OCI-LY7 (cell line): ENCODE measurements at regions not wholly inside any gene's neighbourhood (a gene's known extent, or its start where the extent isn't known, plus 50 kb on each side); places are given as distances from the start of the nearest gene placed in this dataset.

Experiments used
- BruUV-seq: library from RNA; stranded (reverse); fragments of 400-500 nt; replicated peaks from 2 replicates; lab custom pipeline; 2021; lab: Mats Ljungman, UMichigan
- CTCF ChIA-PET: fragments of 300-600 bp; sonication (Branson Sonifier 250); formaldehyde crosslinking; loops from one replicate; lab custom pipeline; 2022; ENCODE audit warnings: antibody characterized with exemption; ENCODE audit not compliant: unreplicated experiment; lab: Charles Lee
- POLR2A ChIA-PET: fragments of 300-600 bp; sonication (Branson Sonifier 250); formaldehyde crosslinking; loops from one replicate; lab custom pipeline; 2022; ENCODE audit warnings: antibody characterized with exemption; lab: Charles Lee
- DNase-seq: peaks from one replicate; pipeline ENCODE4 v3.0.0-alpha.2; 2015; ENCODE audit warnings: low spot score
- H2AFZ ChIP-seq: fragments of 200-600 bp; sonication (generic), shearing (Covaris generic); 2 replicates; pipeline ENCODE4 v1.6.1; 2014; ENCODE audit warnings: mild to moderate bottlenecking, antibody characterized with exemption, low read length, moderate library complexity
- H3K27ac ChIP-seq: fragments of 200-600 bp; sonication (generic); 2 replicates; pipeline ENCODE4 v1.5.1; 2014; ENCODE audit warnings: mixed run types, low read depth, mild to moderate bottlenecking, moderate library complexity, low read length, inconsistent platforms; ENCODE audit not compliant: poor library complexity, severe bottlenecking
- H3K36me3 ChIP-seq: fragments of 200-600 bp; sonication (generic); 2 replicates; pipeline ENCODE4 v1.6.1; 2014; ENCODE audit warnings: mild to moderate bottlenecking, antibody characterized with exemption, low read length, moderate library complexity, mixed read lengths; ENCODE audit not compliant: insufficient read depth
- H3K4me1 ChIP-seq: fragments of 200-600 bp; sonication (generic); 2 replicates; pipeline ENCODE4 v1.5.1; 2014; ENCODE audit warnings: mild to moderate bottlenecking, low read length; ENCODE audit not compliant: insufficient read depth, poor library complexity, severe bottlenecking
- H3K4me2 ChIP-seq: fragments of 200-600 bp; sonication (generic); 2 replicates; pipeline ENCODE4 v1.6.1; 2014; ENCODE audit warnings: mild to moderate bottlenecking, low read length
- H3K4me3 ChIP-seq: fragments of 200-600 bp; sonication (generic); 2 replicates; pipeline ENCODE4 v1.5.1; 2014; ENCODE audit warnings: mild to moderate bottlenecking, low read depth, low read length; ENCODE audit not compliant: poor library complexity, severe bottlenecking
- H3K79me2 ChIP-seq: fragments of 200-600 bp; sonication (generic); 2 replicates; pipeline ENCODE4 v1.6.1; 2016; ENCODE audit warnings: low read depth, mild to moderate bottlenecking, low read length, moderate library complexity, mixed read lengths; ENCODE audit not compliant: insufficient read depth
- H3K9me2 ChIP-seq: fragments of 200-600 bp; sonication (generic); 2 replicates; pipeline ENCODE4 v1.6.1; 2016; ENCODE audit warnings: mild to moderate bottlenecking, low read length, mixed read lengths; ENCODE audit not compliant: insufficient read depth
- H3K9me3 ChIP-seq: fragments of 200-600 bp; sonication (generic); 2 replicates; pipeline ENCODE4 v1.6.1; 2014; ENCODE audit warnings: mild to moderate bottlenecking, mixed run types, low read length, mixed read lengths
- H4K20me1 ChIP-seq: fragments of 200-600 bp; sonication (generic); 2 replicates; pipeline ENCODE4 v1.6.1; 2014; ENCODE audit warnings: mild to moderate bottlenecking, antibody characterized with exemption, low read length, moderate library complexity, mixed read lengths; ENCODE audit not compliant: insufficient read depth
- EZH2phosphoT487 ChIP-seq: fragments of 200-600 bp; sonication (generic); IDR thresholded peaks from 2 replicates; pipeline ENCODE4 v1.6.1; 2018; ENCODE audit warnings: low read depth, borderline replicate concordance, mild to moderate bottlenecking, mixed run types, antibody characterized with exemption, low read length, moderate library complexity, mixed read lengths
- intact Hi-C: fragments of 100-400 bp; cut with micrococcal nuclease; formaldehyde crosslinking; loops from one replicate; pipeline ENCODE4 v1.10.0; 2022; ENCODE audit not compliant: unreplicated experiment
- TF ChIP-seq, protein P1 (sequence below): fragments of 200-600 bp; sonication (generic); conservative IDR thresholded peaks from 2 replicates; pipeline ENCODE4 v1.5.1; 2014; ENCODE audit warnings: mild to moderate bottlenecking, antibody characterized with exemption, low read length, moderate library complexity, mixed read lengths

DNA sequence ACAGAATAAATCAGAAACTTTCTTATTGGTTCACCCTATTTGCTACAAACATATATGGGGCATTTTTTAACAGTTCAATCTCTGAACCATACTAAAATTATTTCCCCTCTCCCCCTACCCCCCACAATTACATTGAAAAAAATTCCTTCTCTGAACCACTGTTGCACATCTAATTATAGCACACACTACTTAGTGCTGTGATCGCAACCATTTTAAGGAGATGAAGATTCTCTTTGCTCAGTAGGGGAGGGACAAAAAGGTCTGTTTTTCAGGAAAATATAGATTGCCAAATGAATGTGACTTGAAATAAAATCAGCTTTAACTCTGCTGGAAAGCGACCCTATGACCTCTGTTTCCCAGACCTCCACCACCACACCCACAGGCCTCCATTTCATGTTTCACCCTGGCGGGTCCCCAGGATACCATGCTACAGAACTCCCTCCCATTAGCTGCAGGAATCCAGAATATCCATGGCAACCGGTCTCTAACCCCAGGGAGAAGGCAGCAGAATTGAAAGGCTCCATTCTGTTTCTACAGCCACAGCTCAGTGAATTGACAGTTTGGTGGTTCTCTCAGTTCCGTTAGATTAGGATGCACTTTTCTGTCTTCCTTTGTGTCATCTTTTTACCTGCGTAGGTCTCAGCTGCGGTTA, 286.3 kb downstream of the TBC1D4 start:
- Histone ChIP-seq H3K9me3 (no peaks in the 10 kb centered on the region), H3K27ac (no peak overlapping the region), H3K4me2 (no peak overlapping the region), H4K20me1 (no peaks in the 10 kb centered on the region), H2AFZ (no peak overlapping the region), H3K4me3 (no peak overlapping the region), H3K79me2 (no peaks in the 10 kb centered on the region), H3K4me1 (no peaks in the 10 kb centered on the region), H3K36me3 (no peaks in the 10 kb centered on the region), H3K9me2 (no peaks in the 10 kb centered on the region)
- BruUV-seq: no TSS peak
- DNase-seq: no peak
- POLR2A ChIA-PET: no interaction called here
- CTCF ChIA-PET: no interaction called here
- intact Hi-C loops: no loop called here
- TF ChIP-seq EZH2phosphoT487: no peak
- TF ChIP-seq, protein P1, sequence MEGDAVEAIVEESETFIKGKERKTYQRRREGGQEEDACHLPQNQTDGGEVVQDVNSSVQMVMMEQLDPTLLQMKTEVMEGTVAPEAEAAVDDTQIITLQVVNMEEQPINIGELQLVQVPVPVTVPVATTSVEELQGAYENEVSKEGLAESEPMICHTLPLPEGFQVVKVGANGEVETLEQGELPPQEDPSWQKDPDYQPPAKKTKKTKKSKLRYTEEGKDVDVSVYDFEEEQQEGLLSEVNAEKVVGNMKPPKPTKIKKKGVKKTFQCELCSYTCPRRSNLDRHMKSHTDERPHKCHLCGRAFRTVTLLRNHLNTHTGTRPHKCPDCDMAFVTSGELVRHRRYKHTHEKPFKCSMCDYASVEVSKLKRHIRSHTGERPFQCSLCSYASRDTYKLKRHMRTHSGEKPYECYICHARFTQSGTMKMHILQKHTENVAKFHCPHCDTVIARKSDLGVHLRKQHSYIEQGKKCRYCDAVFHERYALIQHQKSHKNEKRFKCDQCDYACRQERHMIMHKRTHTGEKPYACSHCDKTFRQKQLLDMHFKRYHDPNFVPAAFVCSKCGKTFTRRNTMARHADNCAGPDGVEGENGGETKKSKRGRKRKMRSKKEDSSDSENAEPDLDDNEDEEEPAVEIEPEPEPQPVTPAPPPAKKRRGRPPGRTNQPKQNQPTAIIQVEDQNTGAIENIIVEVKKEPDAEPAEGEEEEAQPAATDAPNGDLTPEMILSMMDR: no peak

DNA sequence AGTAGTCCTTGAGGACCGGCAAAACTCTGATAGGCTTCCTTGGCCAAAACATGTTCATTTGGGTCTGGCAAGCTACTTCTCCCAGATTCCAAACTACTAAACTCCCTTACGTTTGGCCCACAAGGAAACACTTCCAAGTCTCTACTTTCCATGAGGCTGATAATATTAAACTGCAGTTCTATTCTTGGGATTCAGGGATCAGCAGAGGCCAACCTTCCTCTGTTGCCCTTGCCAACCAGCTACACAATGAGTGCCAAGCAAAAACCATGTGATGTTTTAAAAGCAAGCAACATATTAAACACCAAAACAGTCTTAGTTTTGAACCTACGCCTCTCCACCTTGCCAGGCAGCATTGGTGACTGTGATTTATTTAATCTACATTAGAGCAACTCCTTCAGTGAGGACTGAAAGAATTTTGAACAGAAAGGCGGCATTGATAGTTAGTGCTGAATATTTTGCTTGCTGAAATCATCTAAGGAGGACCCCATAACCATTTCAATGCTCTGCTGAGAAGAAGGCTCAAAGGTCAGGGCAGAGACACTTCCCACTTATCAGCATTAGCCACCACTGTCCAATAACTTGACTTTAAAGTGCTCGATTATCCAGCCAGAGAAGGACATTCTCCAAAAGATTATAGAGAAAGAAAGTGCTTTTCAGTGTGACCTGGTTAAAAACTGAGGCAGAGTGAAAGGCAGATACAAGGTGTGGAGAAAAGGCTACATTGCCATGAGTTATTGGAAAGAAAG, 287.1 kb downstream of the TBC1D4 start:
- Histone ChIP-seq H3K4me3 (no peak overlapping the region), H3K9me3 (no peaks in the 10 kb centered on the region), H3K4me2 (no peak overlapping the region), H3K36me3 (no peaks in the 10 kb centered on the region), H2AFZ (no peak overlapping the region), H4K20me1 (no peaks in the 10 kb centered on the region), H3K9me2 (no peaks in the 10 kb centered on the region), H3K79me2 (no peaks in the 10 kb centered on the region), H3K27ac (no peak overlapping the region), H3K4me1 (no peaks in the 10 kb centered on the region)
- ChIA-PET POLR2A (no interaction called here), CTCF (no interaction called here)
- intact Hi-C loops: no loop called here
- BruUV-seq: no TSS peak
- DNase-seq: no peak
- no peak for TF ChIP-seq EZH2phosphoT487
- TF ChIP-seq, protein P1: no peak

DNA sequence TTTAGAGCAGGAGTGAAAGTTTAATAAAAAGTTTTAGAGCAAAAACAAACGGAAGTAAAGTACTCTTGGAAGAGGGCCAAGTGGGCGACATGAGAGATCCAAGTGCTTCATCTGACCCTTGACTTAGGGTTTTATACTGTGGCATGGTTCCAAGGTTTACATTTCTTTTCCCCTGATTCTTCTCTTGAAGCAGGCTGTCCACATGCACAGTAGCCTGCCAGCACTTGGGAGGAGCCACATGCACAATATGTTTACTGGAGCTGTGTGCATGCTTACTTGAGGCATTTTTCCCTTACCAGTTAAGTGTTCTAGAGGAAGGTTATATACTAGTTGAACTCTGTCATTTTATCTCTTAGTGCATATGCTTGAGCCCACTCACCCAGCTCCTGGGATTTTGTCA, 295.6 kb downstream of the TBC1D4 start:
- Histone ChIP-seq H2AFZ (no peak overlapping the region), H3K27ac (no peak overlapping the region), H4K20me1 (no peaks in the 10 kb centered on the region), H3K36me3 (no peaks in the 10 kb centered on the region), H3K9me3 (no peaks in the 10 kb centered on the region), H3K4me3 (no peak overlapping the region), H3K79me2 (no peaks in the 10 kb centered on the region), H3K4me2 (no peak overlapping the region), H3K9me2 (no peaks in the 10 kb centered on the region), H3K4me1 (no peaks in the 10 kb centered on the region)
- no TSS peak for BruUV-seq
- ChIA-PET CTCF (no interaction called here), POLR2A (no interaction called here)
- no peak for TF ChIP-seq EZH2phosphoT487
- TF ChIP-seq, protein P1: no peak
- no peak for DNase-seq
- intact Hi-C loops: no loop called here
